ENCODE measurements at regions not wholly inside any gene's neighbourhood (a gene's known extent, or its start where the extent isn't known, plus 50 kb on each side); places are given as distances from the start of the nearest gene placed in this dataset.

GRCh38 chr21:14306126-14306907 lies 76.6 kb downstream of the HSPA13 start:
- TF ChIP-seq CTCF (conservative IDR thresholded peaks at IDR 0.05; ENCODE audit: low read length): peak; percentile 28; the same call in 1 of the 2 replicates
- peak; percentile 13 for DNase-seq (ENCODE audit: low read depth)

GRCh38 chr21:14303731-14304488 lies 79.0 kb downstream of the HSPA13 start:
- DNase-seq (ENCODE audit: low read depth): no peak
- H3K4me3 ChIP-seq (ENCODE audit: low read length): no peak overlapping the region
- no peak for TF ChIP-seq CTCF (conservative IDR thresholded peaks at IDR 0.05; ENCODE audit: low read length)

More at GRCh38 chr21:14306126-14306907, 76.6 kb downstream of the HSPA13 start:
- no peak overlapping the region for H3K4me3 ChIP-seq (ENCODE audit: low read length)

- no peak for TF ChIP-seq CTCF (conservative IDR thresholded peaks at IDR 0.05; ENCODE audit: low read length)
- no peak for DNase-seq (ENCODE audit: low read depth)
- H3K4me3 ChIP-seq (ENCODE audit: low read length): no peak overlapping the region
Measured at GRCh38 chr21:14300074-14300473, 82.9 kb downstream of the HSPA13 start.

- H3K4me3 ChIP-seq (ENCODE audit: low read length): no peak overlapping the region
- no peak for TF ChIP-seq CTCF (conservative IDR thresholded peaks at IDR 0.05; ENCODE audit: low read length)
Measured at GRCh38 chr21:14290576-14290975, 74.6 kb downstream of the RBM11 start.

GRCh38 chr21:14288922-14289321 lies 73.0 kb downstream of the RBM11 start:
- DNase-seq (ENCODE audit: low read depth): no peak
- no peak for TF ChIP-seq CTCF (conservative IDR thresholded peaks at IDR 0.05; ENCODE audit: low read length)
- no peak overlapping the region for H3K4me3 ChIP-seq (ENCODE audit: low read length)

More at GRCh38 chr21:14290576-14290975, 74.6 kb downstream of the RBM11 start:
- DNase-seq (ENCODE audit: low read depth): no peak

GRCh38 chr21:14285147-14285761 lies 69.3 kb downstream of the RBM11 start:
- no peak for TF ChIP-seq CTCF (conservative IDR thresholded peaks at IDR 0.05; ENCODE audit: low read length)
- H3K4me3 ChIP-seq (ENCODE audit: low read length): no peak overlapping the region
- DNase-seq (ENCODE audit: low read depth): no peak
